ENCODE measurements at regions not wholly inside any gene's neighbourhood (a gene's known extent, or its start where the extent isn't known, plus 50 kb on each side); places are given as distances from the start of the nearest gene placed in this dataset.

DNA sequence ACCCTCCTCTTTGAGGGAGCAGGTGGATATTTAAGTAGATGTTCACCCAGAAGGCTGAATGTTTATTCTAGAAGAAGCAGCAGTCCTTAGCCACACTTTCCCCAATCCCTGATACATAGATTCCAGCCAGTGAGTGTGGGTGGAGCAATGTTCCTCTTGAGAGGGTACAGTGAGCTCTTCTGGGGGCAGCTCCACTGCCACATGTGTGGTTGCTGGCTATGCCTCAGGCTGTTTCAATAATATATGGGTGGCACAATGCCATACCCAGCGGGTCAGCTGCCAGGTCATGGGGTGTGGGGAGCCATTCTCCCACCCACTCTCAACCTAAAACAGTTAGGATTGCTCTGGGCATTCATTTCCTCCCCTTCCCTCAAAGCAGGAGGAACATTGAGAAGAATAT lies 61.6 kb upstream of the DAB2 start:
- H3K36me3 ChIP-seq (ENCODE audit: low read depth, missing control alignments), result no peaks in the 10 kb centered on the region
- intact Hi-C loops (cut with DNase I; ENCODE audit: low total_unique reads), result no loop called here
- H3K27ac ChIP-seq, result no peak overlapping the region
- TF ChIP-seq, protein P1, sequence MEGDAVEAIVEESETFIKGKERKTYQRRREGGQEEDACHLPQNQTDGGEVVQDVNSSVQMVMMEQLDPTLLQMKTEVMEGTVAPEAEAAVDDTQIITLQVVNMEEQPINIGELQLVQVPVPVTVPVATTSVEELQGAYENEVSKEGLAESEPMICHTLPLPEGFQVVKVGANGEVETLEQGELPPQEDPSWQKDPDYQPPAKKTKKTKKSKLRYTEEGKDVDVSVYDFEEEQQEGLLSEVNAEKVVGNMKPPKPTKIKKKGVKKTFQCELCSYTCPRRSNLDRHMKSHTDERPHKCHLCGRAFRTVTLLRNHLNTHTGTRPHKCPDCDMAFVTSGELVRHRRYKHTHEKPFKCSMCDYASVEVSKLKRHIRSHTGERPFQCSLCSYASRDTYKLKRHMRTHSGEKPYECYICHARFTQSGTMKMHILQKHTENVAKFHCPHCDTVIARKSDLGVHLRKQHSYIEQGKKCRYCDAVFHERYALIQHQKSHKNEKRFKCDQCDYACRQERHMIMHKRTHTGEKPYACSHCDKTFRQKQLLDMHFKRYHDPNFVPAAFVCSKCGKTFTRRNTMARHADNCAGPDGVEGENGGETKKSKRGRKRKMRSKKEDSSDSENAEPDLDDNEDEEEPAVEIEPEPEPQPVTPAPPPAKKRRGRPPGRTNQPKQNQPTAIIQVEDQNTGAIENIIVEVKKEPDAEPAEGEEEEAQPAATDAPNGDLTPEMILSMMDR (IDR thresholded peaks at IDR 0.05), result no peak
- no peak for TF ChIP-seq POLR2A (IDR thresholded peaks at IDR 0.05)
- no peaks in the 10 kb centered on the region for H3K9me3 ChIP-seq
- no peak for DNase-seq
- no peak overlapping the region for H3K4me3 ChIP-seq
- H3K4me1 ChIP-seq, result no peaks in the 10 kb centered on the region
- no peaks in the 10 kb centered on the region for H3K27me3 ChIP-seq
- 65 to 80% methylated on average over 1 of the region's 1 CpG for WGBS, 2 donors

DNA sequence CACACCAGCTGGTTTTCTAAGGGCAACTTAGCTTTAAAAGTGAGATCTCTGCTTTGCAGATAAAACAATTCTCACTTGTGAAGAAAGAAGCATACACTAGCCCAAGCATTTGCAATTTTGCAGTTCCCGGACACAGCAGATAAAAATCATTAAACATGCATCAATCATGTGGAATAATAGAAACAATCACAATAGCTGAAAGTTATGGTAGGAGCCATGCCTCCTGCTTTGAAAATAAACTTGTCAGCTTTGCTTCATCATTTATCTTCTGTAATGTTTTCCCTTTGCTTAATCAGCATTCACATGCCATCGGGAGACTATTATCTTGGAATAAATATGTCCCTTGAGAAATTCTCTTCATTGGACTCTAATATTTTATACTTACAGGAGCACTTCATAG lies 60.3 kb upstream of the DAB2 start:
- Histone ChIP-seq H3K36me3 (ENCODE audit: low read depth, missing control alignments) (no peaks in the 10 kb centered on the region), H3K27me3 (no peaks in the 10 kb centered on the region), H3K4me3 (no peak overlapping the region), H3K9me3 (no peaks in the 10 kb centered on the region), H3K27ac (no peak overlapping the region), H3K4me1 (no peaks in the 10 kb centered on the region)
- WGBS, 2 donors, result 48 to 51% methylated on average over 2 of the region's 2 CpGs
- intact Hi-C loops (cut with DNase I; ENCODE audit: low total_unique reads), result no loop called here
- DNase-seq, result no peak
- TF ChIP-seq, protein P1 (IDR thresholded peaks at IDR 0.05), result no peak
- TF ChIP-seq POLR2A (IDR thresholded peaks at IDR 0.05), result no peak

DNA sequence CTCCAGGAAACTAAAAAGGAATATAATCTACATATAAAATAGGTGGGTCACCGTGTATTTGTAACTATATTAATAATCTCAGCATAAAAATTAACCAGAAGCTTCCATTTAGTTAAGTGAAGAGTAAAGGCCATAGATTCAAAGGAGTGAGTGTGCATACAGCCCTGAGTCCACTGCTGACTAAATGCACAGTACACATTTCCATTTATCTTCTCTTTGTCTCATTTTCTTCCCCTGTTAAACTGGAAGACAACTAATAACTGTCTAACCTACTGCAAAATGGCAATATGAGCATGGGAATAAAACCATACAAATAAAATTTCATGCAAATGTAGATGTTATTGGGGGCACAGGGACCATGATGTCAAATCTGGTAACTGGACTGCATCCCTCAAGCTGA lies 59.9 kb upstream of the DAB2 start:
- Histone ChIP-seq H3K4me3 (no peak overlapping the region), H3K27ac (no peak overlapping the region), H3K36me3 (ENCODE audit: low read depth, missing control alignments) (no peaks in the 10 kb centered on the region), H3K9me3 (no peaks in the 10 kb centered on the region), H3K27me3 (no peaks in the 10 kb centered on the region), H3K4me1 (no peaks in the 10 kb centered on the region)
- no peak for TF ChIP-seq POLR2A (IDR thresholded peaks at IDR 0.05)
- TF ChIP-seq, protein P1 (IDR thresholded peaks at IDR 0.05), result no peak
- 73 to 86% methylated on average over 1 of the region's 1 CpG for WGBS, 2 donors
- no peak for DNase-seq
- intact Hi-C loops (cut with DNase I; ENCODE audit: low total_unique reads), result no loop called here

DNA sequence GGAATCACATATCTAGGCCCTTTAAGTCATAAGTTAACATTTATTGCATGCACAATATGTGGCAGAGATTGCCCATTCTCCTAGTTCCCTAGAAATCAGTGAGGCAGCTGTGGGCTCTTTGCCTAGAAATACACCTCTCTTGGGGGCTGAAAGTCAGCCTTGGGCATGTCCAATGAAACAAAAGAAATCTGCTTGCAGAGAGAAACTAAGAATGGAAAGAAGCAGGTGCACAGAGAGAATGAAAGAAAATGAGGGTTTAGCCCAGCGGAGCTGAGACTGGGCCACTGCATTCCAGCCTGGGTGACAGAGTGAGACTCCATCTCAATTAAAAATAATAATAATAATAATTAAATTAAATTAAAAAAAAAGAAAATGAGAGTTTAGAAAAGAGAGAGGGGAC lies 57.3 kb upstream of the DAB2 start:
- 85 to 88% methylated on average over 1 of the region's 1 CpG for WGBS, 2 donors
- no peaks in the 10 kb centered on the region for H3K9me3 ChIP-seq
- H3K27ac ChIP-seq, result no peak overlapping the region
- H3K4me1 ChIP-seq, result peaks cover 5% of the 10 kb centered on the region
- intact Hi-C loops (cut with DNase I; ENCODE audit: low total_unique reads), result no loop called here
- TF ChIP-seq, protein P1 (IDR thresholded peaks at IDR 0.05), result no peak
- no peak for TF ChIP-seq POLR2A (IDR thresholded peaks at IDR 0.05)
- no peak for DNase-seq
- H3K27me3 ChIP-seq, result no peaks in the 10 kb centered on the region
- H3K4me3 ChIP-seq, result no peak overlapping the region
- H3K36me3 ChIP-seq (ENCODE audit: low read depth, missing control alignments), result no peaks in the 10 kb centered on the region

DNA sequence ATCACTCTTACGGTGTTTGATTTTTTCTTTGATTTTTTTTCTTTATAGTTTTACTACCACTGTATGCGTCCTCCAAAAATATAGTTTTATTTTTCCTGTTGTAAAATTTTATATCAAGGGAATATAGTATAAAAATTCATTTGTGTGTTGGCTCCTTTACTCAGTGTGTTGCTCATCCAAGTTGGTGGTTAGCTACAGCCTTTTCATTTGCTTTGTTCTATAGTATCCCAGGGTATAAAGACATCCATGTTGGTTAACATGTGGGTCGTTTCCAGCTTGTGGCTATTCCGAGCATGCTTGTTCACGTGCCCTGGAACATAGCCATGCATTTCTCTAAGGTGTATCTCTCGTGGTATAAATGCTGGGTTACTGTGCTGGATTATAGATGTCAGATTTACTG lies 54.8 kb upstream of the DAB2 start:
- Histone ChIP-seq H3K36me3 (ENCODE audit: low read depth, missing control alignments) (no peaks in the 10 kb centered on the region), H3K27me3 (no peaks in the 10 kb centered on the region), H3K4me3 (no peak overlapping the region), H3K27ac (no peak overlapping the region), H3K4me1 (peaks cover 5% of the 10 kb centered on the region), H3K9me3 (no peaks in the 10 kb centered on the region)
- TF ChIP-seq, protein P1 (IDR thresholded peaks at IDR 0.05), result no peak
- no peak for TF ChIP-seq POLR2A (IDR thresholded peaks at IDR 0.05)
- intact Hi-C loops (cut with DNase I; ENCODE audit: low total_unique reads), result no loop called here
- WGBS, 2 donors, result 93 to 94% methylated on average over 6 of the region's 6 CpGs
- no peak for DNase-seq

Data from testis (tissue), 2 donors.